ENCODE measurements at regions not wholly inside any gene's neighbourhood (a gene's known extent, or its start where the extent isn't known, plus 50 kb on each side); places are given as distances from the start of the nearest gene placed in this dataset.

GRCh38 chr5:103367702-103368101 lies 109.1 kb downstream of the MACIR start:
- TF ChIP-seq POLR2AphosphoS5 (IDR thresholded peaks at IDR 0.05), result no peak
- TF ChIP-seq, protein P1, sequence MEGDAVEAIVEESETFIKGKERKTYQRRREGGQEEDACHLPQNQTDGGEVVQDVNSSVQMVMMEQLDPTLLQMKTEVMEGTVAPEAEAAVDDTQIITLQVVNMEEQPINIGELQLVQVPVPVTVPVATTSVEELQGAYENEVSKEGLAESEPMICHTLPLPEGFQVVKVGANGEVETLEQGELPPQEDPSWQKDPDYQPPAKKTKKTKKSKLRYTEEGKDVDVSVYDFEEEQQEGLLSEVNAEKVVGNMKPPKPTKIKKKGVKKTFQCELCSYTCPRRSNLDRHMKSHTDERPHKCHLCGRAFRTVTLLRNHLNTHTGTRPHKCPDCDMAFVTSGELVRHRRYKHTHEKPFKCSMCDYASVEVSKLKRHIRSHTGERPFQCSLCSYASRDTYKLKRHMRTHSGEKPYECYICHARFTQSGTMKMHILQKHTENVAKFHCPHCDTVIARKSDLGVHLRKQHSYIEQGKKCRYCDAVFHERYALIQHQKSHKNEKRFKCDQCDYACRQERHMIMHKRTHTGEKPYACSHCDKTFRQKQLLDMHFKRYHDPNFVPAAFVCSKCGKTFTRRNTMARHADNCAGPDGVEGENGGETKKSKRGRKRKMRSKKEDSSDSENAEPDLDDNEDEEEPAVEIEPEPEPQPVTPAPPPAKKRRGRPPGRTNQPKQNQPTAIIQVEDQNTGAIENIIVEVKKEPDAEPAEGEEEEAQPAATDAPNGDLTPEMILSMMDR (IDR thresholded peaks at IDR 0.05), result no peak
- TF ChIP-seq POLR2A (IDR thresholded peaks at IDR 0.05), result no peak

Data from gastroesophageal sphincter (tissue), 3 donors.